Peyer's patch (tissue), 4 donors: ENCODE measurements at regions not wholly inside any gene's neighbourhood (a gene's known extent, or its start where the extent isn't known, plus 50 kb on each side); places are given as distances from the start of the nearest gene placed in this dataset.

Source experiments
- CTCF ChIP-seq, 6 experiments: fragments of 450-650 bp in 4 of 6; fragments of 200-600 bp in 2 of 6; sonication (generic) in 1 of 6; IDR thresholded peaks; one replicate each; pipeline ENCODE4 v1.5.1; 2017 to 2019; ENCODE audit warnings: antibody characterized with exemption in 6 of 6, mild to moderate bottlenecking in 3 of 6, moderate library complexity in 1 of 6
- POLR2A ChIP-seq, 2 donors: fragments of 450-650 bp; IDR thresholded peaks; one replicate each; pipeline ENCODE4 v1.5.1; 2017; ENCODE audit warnings: antibody characterized with exemption in 2 of 2, mild to moderate bottlenecking in 2 of 2, moderate library complexity in 2 of 2

- no peak for TF ChIP-seq CTCF (IDR thresholded peaks at IDR 0.05)
- no peak for TF ChIP-seq POLR2A (IDR thresholded peaks at IDR 0.05)
These were observed 832.3 kb upstream of the ADGRB3 start for GRCh38 chr6:67802771-67803170.
